GM21423 (cell line): ENCODE measurements at regions not wholly inside any gene's neighbourhood (a gene's known extent, or its start where the extent isn't known, plus 50 kb on each side); places are given as distances from the start of the nearest gene placed in this dataset.
"Not testable (repeated sequence)": the region's sequence is repeated elsewhere in the genome, so short reads cannot be mapped to it uniquely, and the experiment has no call there.

Experiments used
- ATAC-seq: cut with Tn5 transposase; IDR thresholded peaks from one replicate; pipeline ENCODE4 v1.9.1; 2021; ENCODE audit warnings: mild to moderate bottlenecking, moderate library complexity; ENCODE audit not compliant: unreplicated experiment

DNA sequence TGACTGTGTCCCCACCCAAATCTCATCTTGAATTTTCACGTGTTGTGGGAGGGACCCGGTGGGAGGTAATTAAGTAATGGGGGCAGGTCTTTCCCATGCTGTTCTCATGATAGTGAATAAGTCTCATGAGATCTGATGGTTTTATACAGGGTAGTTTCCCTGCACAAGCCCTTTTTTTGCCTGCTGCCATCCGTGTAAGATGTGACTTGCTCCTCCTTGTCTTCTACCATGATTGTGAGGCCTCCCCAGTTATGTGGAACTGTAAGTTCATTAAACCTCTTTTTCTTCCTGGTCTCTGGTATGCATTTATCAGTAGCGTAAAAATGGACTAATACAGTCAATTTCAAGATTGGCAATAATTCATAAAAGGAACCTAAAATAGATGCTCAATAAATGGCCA lies 261.0 kb downstream of the ETV1 start:
- ATAC-seq, result not testable (repeated sequence)

- ATAC-seq, result no peak
Measured at GRCh38 chr7:13731643-13732042, 257.8 kb downstream of the ETV1 start.

- no peak for ATAC-seq
Measured at GRCh38 chr7:13737563-13737962, 251.9 kb downstream of the ETV1 start.

DNA sequence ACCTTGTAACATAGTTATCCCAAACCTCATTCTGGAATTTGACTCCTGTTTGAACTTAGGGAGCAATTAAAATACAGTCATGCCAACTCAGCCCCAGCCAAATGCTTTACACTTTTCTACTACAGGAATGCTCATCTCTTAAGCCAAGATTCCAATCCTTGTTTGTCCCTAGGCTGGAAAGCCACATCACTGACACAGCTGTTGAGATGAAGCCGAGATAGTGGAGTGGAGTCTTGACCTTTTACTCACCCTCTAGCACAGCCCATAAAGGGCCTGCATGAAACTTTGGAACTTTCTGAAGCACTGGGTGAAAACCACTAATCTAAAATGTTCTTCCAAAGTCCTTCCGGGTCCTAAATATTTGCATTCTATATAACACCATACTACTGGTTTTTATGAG lies 247.3 kb downstream of the ETV1 start:
- ATAC-seq, result no peak

GRCh38 chr7:13742811-13743210 lies 246.7 kb downstream of the ETV1 start:
- ATAC-seq, result no peak

DNA sequence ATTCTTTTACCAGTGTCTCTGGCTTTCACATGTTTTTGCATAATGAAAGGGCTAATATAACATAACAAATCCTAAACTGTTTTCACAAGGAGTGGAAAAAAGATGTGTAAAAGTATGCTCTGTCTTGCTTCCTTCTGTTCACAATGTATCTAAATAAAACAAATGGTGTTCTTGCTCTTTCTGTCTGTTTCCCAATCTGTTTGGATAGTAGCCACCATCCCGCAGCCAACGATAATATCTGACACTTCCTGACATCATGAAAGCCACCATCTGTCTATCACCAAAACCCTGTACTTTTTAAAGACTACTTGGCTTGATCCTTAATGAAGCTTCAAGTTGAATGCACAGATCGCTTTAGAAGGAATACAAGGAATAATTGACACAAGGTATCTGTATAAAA lies 246.2 kb downstream of the ETV1 start:
- ATAC-seq, result no peak

DNA sequence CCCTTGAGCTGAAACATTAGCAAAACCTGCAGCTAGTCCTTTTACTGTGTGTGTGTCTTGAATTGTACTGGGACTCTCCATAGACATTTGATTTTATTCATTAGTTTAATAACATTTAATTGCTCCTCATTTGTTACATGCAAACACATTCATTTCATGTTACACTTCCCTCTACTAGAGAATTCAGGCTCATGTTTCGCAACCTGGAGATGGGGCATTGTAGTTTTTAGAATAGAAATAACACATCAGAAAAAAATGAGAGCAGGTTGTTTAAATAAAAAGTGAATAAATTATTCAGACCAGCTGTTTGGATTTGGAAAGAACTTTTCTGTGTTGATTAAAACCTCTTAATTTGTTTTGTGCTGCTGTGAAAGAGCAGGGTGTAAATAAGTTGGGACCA lies 243.9 kb downstream of the ETV1 start:
- no peak for ATAC-seq

DNA sequence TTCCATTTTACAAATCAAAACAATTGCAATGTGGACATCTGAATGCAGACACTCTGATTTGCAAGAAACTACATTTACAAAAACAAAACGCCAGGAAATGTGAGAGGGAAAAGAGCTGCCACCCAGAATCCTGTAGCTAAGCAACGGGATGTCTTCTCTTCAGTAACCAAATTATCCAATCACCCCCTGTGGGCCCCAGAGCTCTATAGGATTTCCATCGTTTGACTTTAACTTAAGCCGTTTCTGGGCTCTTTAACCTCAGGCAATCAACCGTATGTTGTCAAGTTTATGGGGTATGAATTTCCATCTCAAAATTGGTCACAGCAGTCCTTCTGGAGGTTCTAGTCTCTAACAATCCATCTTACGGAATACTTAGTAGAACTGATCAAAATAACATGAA lies 240.5 kb downstream of the ETV1 start:
- ATAC-seq, result no peak

DNA sequence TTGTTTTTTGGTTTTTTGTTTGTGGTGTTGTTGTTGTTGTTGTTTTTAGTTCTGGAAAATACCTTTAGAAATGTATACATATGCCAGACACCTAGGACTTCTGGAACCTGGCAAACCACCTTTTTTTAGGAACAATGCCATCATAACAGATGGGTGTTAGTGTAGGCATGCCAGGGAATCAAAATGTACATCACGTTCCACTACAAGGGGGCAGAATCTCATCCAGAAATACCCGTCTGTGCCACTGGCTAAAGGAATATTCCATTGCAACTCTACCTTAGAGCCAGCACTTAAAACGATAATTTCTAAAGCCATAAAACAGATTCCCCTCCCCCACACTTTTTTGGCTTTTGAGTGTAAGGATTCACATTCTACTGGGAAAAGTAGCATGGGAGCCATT lies 239.8 kb downstream of the ETV1 start:
- ATAC-seq, result no peak

DNA sequence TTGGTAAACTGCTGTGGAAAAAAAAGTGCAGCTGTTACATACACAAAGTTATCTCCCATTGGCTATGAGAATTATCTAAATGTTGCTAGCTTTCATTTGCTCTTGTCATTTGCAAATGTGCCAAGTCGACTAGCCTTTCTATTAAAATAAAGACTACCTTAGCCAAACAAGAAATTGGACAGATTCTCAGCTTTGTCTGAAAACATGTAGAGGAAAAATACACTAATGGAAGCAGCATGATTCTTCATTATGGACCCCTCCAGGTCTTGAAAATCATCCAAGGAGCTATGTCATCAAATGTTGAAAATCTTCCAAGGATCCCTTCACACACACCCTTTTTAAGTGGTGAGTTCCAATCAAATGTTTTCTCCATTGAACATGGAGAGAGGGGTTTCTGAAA lies 237.7 kb downstream of the ETV1 start:
- ATAC-seq, result no peak

- no peak for ATAC-seq
Measured at GRCh38 chr7:13757841-13758240, 231.6 kb downstream of the ETV1 start.

GRCh38 chr7:13765853-13766252 lies 223.6 kb downstream of the ETV1 start:
- not testable (repeated sequence) for ATAC-seq

DNA sequence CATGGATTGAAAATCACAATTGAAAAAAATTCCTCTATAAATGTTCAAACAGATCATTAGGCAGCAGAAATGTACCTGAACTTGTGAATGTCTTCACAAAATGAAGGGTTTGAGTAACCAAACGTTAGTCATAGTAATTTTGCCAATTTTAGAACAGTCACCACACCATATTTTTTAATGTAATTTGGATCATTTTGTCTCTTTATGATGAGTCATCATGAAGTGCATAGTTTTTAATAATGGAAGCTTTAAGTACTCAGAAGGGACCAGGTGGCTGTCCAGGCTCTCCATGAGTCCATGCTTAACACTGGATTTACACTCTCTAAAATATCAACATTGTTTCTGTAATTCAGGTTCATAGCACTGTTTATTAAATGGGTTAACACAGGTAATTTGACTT lies 219.2 kb downstream of the ETV1 start:
- ATAC-seq, result no peak

GRCh38 chr7:13774976-13775375 lies 214.5 kb downstream of the ETV1 start:
- ATAC-seq, result no peak

- no peak for ATAC-seq
Measured at GRCh38 chr7:13777242-13777641, 212.2 kb downstream of the ETV1 start.

DNA sequence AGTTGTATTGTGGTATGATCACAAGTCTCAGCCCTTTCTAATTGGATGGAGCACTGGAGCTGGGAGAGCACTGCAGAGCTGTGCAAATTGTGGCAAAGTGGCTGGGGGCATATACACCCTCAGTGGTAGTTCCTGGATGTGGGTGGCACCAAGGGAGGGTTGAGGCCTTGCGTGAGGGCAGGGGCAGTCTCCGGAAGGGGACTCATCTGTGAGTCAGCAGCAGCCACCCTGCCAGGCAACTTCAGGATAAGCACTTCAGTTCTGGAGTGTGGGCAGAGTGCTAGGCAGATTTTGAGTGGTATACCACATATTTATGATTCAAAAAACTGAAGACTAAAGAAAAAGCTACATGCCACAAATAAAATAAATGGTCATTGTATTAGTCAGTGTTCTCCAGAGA lies 210.5 kb downstream of the ETV1 start:
- ATAC-seq, result no peak

GRCh38 chr7:13790611-13791010 lies 198.9 kb downstream of the ETV1 start:
- no peak for ATAC-seq

GRCh38 chr7:13792208-13792607 lies 197.3 kb downstream of the ETV1 start:
- ATAC-seq, result no peak

GRCh38 chr7:13793926-13794325 lies 195.5 kb downstream of the ETV1 start:
- no peak for ATAC-seq

- ATAC-seq, result no peak
Measured at GRCh38 chr7:13794581-13794980, 194.9 kb downstream of the ETV1 start.

GRCh38 chr7:13797545-13797944 lies 191.9 kb downstream of the ETV1 start:
- ATAC-seq, result no peak

DNA sequence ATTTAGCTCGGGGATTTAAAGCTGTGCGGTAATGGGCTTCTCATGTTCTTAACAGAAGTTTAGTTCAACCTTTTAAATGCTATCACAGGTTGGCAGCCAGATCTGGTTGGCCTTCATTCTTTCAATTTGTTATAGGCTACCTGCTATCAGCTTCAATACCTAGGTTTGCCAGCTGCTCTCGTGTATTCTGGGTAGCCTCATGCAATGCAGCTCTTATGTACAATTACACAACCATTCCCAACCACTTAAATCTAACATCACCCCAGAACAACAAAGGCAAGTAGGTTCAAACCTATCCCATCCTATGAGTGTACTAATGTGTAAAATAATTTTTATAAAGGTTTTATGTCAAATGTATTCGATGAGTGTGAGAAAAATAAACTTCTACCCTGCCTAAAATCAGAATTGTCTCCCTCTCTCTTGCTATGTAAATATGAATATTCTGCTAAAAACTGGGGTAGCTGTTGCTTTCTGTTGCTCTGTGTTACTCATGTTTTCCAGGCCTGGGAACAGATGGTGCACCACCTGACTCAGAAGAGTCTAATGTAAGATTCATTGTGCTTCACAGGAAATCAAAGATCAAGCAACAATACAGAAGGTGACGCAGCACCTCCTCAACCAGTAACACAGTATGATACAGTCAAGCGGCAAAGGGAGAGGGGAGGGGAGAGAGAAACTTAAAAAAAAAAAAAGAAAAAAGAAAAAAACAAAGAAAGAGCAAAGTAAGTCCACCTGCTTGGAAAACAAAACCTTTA lies 188.6 kb downstream of the ETV1 start:
- ATAC-seq, result no peak

DNA sequence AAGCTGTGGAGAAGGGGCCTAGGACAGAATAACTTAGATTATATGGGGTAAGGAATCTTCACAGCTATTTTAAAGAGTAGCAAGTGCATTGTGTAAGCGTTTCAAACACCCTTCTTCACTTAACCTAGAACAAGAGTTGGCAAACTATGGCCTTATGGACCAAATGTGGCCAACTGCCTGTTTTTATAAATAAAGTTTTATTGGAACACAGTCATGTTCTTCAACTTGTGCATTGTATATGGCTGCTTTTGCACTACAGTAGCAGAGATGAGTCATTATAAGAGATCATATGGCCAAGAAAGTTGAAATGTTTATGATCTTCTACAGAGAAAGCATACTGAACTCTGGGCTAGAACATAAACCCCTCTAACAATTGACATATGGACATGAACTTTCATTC lies 187.8 kb downstream of the ETV1 start:
- ATAC-seq, result no peak
